ENCODE measurements at regions not wholly inside any gene's neighbourhood (a gene's known extent, or its start where the extent isn't known, plus 50 kb on each side); places are given as distances from the start of the nearest gene placed in this dataset.
A peak's percentile ranks its signal among the peaks of the same experiment; 100 is the strongest.

DNA sequence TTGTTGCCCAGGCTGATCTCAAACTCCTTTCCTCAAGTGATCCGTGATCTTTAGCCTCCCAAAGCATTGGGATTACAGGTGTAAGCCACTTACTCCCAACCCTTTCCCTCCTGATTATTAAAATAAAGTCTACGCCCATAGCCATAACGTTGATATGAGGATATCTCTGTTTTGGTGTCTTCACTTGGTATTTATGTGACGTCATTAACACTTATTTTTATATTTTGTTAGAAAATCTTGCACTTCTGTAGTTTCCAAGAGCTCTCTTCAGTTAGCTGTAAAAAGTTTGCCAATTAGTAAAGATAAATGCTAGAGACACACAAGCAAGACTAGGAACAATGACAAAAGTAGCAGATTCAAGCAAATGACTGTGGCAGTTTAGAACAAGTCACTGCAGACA, 115.6 kb upstream of the HSF2 start:
- TF ChIP-seq, protein P1, sequence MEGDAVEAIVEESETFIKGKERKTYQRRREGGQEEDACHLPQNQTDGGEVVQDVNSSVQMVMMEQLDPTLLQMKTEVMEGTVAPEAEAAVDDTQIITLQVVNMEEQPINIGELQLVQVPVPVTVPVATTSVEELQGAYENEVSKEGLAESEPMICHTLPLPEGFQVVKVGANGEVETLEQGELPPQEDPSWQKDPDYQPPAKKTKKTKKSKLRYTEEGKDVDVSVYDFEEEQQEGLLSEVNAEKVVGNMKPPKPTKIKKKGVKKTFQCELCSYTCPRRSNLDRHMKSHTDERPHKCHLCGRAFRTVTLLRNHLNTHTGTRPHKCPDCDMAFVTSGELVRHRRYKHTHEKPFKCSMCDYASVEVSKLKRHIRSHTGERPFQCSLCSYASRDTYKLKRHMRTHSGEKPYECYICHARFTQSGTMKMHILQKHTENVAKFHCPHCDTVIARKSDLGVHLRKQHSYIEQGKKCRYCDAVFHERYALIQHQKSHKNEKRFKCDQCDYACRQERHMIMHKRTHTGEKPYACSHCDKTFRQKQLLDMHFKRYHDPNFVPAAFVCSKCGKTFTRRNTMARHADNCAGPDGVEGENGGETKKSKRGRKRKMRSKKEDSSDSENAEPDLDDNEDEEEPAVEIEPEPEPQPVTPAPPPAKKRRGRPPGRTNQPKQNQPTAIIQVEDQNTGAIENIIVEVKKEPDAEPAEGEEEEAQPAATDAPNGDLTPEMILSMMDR (IDR thresholded peaks at IDR 0.05; ENCODE audit: low read depth, low read length) = no peak
- Histone ChIP-seq H3K4me1 (no peaks in the 10 kb centered on the region), H3K9me3 (no peaks in the 10 kb centered on the region), H3K4me3 (ENCODE audit: low read depth, low read length) (no peak overlapping the region), H3K27me3 (no peaks in the 10 kb centered on the region), H3K36me3 (no peaks in the 10 kb centered on the region)
- DNase-seq = no peak

DNA sequence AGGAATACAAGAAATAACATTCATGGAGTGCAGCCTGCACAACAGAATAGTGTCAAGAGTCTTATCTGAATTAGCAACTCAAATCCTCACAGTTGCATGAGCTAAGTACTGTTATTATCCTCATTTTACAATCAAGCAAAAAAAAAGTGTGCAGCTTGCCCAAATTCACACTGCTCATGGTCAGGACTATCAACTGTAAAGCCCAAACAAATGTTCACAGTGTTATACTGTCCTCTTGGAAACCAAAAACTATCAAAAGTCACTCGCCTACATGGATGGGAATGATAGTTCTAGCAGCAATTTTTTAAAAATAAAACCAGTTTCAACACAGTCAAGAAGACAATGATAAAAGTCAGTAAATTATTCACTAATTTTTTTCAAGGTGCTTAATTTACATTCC, 114.6 kb upstream of the HSF2 start:
- no peak for DNase-seq
- H3K9me3 ChIP-seq = no peaks in the 10 kb centered on the region
- TF ChIP-seq, protein P1 (IDR thresholded peaks at IDR 0.05; ENCODE audit: low read depth, low read length) = no peak
- no peaks in the 10 kb centered on the region for H3K27me3 ChIP-seq
- H3K4me3 ChIP-seq (ENCODE audit: low read depth, low read length) = no peak overlapping the region
- H3K36me3 ChIP-seq = no peaks in the 10 kb centered on the region
- H3K4me1 ChIP-seq = no peaks in the 10 kb centered on the region

DNA sequence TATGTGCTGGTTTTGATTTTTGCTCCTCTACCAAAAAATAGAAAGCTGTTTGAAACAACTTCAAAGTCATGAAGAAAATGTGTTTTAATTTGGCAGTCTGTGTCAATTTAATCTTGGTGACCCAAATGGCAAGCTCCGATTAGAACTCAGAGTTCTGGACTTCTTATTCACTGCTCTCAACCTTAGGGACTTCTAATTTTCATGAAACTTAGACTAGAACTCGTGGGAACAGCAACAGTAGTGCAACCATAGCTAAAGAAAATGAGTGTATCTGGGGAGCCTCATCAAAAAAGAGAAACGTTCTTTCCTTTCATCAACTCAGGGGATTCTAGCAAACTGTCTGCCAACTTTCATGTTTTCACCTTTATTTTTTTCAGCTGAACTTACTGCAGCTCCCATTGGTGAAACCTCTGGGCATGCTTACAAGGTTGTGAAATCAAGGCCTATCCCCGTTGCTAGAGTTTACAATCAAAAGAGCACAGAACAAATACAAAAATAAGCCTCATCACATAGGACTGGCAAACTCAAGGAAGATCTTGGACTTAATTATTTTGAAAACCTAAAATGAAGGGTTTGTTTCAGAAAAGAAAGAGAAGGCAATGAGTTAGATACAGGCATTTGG, 114.0 kb upstream of the HSF2 start:
- Histone ChIP-seq H3K27me3 (no peaks in the 10 kb centered on the region), H3K4me1 (no peaks in the 10 kb centered on the region), H3K36me3 (no peaks in the 10 kb centered on the region), H3K4me3 (ENCODE audit: low read depth, low read length) (no peak overlapping the region), H3K9me3 (no peaks in the 10 kb centered on the region)
- no peak for DNase-seq
- TF ChIP-seq, protein P1 (IDR thresholded peaks at IDR 0.05; ENCODE audit: low read depth, low read length) = no peak

DNA sequence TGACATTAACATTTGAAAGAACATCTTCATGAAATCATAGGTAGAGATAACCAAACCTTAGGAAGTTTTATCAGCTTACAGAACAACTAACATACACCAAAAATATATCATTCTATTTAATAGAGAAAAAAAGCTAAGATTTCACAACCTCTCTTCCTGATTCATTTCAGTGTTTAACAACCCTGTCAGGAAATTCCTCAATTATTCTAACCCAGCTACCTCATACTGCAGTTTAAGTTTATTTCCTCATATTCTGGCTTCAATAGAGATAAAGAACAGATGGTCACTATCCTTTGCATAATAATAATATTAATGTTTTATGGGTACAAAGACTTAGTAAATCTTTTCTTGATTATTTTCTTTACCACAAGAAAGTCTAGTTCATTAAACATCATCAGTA, 112.9 kb upstream of the HSF2 start:
- TF ChIP-seq, protein P1 (IDR thresholded peaks at IDR 0.05; ENCODE audit: low read depth, low read length) = no peak
- DNase-seq = no peak

DNA sequence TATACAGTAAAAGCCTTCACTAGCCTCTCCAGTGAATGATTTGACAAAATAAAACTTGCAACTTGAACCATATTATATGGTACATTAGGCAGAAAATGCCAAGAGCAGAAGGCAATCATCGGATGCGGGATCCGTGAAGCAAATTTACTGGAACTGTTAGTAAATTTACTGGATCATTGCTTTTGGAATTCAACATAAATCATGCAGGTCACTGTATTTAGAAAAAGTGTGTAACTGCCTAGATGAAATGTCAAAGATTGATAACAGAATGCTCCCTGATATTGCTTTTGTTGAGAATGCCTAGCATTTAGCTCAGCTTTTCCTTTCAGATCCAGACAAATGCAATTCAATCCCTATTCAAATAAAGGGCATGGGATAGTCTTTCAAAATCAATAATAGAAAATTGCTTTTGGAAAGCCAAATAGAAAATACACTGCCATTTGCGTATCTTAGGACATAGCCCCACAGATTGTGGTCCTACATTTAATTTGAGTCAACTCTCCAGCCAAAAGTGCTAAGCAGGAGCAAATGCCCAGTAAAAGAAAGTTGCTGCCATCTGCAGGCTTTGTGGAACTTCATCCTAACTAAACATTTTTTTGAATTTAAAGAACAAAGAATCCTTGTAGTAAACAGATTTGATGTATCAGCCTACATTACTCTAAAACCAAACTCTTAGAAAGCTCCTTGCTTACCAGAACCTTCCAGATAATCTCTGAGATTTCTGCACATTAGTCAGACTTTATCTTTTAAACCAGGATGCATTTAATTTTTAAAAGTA, 109.5 kb upstream of the HSF2 start:
- no peaks in the 10 kb centered on the region for H3K36me3 ChIP-seq
- H3K27me3 ChIP-seq = no peaks in the 10 kb centered on the region
- no peak overlapping the region for H3K4me3 ChIP-seq (ENCODE audit: low read depth, low read length)
- no peak for DNase-seq
- no peaks in the 10 kb centered on the region for H3K9me3 ChIP-seq
- TF ChIP-seq, protein P1 (IDR thresholded peaks at IDR 0.05; ENCODE audit: low read depth, low read length) = 0 out of 2 replicates have a peak, but pooled peaks have one; percentile 4
- no peaks in the 10 kb centered on the region for H3K4me1 ChIP-seq

More for the DNA sequence above, 112.9 kb upstream of the HSF2 start:
- H3K36me3 ChIP-seq = no peaks in the 10 kb centered on the region
- no peaks in the 10 kb centered on the region for H3K9me3 ChIP-seq
- H3K4me1 ChIP-seq = no peaks in the 10 kb centered on the region
- no peaks in the 10 kb centered on the region for H3K27me3 ChIP-seq
- H3K4me3 ChIP-seq (ENCODE audit: low read depth, low read length) = no peak overlapping the region

DNA sequence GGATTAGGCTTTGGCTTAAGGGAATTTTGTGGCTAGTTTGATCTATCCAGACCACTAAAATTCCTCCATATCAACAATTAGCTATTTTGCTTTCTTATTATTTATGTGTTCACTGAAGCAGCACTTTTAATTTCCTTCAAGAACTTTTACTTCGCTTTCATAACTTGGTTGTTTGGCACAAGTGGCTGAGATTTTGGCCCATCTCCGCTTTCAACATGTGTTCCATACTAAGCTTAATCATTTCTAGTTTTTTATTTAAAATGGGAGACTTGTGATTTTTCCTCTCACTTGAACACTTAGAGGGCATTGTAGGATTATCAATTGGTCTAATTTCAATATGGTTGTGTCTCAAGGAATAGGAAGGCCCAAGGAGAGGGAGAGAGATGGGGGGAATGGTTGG, 102.4 kb upstream of the HSF2 start:
- no peaks in the 10 kb centered on the region for H3K9me3 ChIP-seq
- H3K27me3 ChIP-seq = no peaks in the 10 kb centered on the region
- no peaks in the 10 kb centered on the region for H3K36me3 ChIP-seq
- H3K4me1 ChIP-seq = no peaks in the 10 kb centered on the region
- DNase-seq = no peak
- TF ChIP-seq, protein P1 (IDR thresholded peaks at IDR 0.05; ENCODE audit: low read depth, low read length) = no peak
- no peak overlapping the region for H3K4me3 ChIP-seq (ENCODE audit: low read depth, low read length)

Data from BE2C (cell line).